NCI-H774 (cell line): ENCODE measurements at regions not wholly inside any gene's neighbourhood (a gene's known extent, or its start where the extent isn't known, plus 50 kb on each side); places are given as distances from the start of the nearest gene placed in this dataset.

ENCODE experiments used
- DNase-seq: peaks from one replicate; lab custom pipeline; 2025; lab: John Stamatoyannopoulos, UW

DNA sequence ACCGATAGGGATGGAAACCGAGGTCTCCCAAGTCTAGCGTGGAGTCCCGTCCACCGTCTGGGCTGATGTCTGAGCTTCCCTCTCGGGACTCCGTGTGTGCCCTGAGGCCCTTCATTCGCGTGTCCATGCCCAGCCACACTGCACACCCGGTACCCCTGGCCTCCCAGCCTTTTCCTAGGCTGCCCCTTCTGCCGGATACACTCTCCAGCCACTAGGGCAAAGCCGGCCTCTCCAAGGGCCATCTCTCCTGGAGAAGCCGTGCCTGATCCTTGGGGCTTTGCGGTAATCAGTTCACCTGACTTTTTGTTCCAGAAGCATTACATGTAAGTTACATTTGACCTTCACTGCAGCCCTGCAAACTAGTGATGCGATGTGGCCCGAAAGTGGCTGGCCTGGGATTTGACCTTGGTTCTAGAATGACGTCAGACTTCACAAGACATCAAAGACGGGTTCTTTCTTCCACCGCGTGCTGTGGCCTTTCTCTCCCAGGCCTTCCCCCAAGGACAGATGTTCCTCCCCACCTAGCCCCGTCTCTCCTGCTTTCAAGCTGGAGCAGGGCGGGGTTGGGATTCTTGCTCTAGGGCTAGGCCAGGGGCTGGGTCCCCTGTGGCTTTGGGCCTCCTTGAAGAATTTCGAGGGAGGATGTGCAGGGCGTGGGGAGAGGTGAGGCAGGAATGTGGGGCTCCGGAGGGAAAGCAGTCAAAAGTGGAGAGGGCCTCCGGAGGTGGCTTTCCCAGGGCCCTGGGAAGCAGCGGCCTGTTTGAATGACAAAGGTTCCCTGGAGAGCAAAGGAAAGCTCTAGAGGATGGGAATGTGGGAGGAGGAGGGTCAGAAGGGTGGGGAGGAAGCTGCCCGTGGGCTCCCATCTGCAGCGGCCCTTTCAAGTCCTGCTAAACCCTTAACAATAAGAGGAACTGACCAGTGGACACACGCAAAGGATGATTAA, 49.7 kb upstream of the SLC2A1 start:
- DNase-seq = no peak
